ENCODE measurements at regions not wholly inside any gene's neighbourhood (a gene's known extent, or its start where the extent isn't known, plus 50 kb on each side); places are given as distances from the start of the nearest gene placed in this dataset.

DNA sequence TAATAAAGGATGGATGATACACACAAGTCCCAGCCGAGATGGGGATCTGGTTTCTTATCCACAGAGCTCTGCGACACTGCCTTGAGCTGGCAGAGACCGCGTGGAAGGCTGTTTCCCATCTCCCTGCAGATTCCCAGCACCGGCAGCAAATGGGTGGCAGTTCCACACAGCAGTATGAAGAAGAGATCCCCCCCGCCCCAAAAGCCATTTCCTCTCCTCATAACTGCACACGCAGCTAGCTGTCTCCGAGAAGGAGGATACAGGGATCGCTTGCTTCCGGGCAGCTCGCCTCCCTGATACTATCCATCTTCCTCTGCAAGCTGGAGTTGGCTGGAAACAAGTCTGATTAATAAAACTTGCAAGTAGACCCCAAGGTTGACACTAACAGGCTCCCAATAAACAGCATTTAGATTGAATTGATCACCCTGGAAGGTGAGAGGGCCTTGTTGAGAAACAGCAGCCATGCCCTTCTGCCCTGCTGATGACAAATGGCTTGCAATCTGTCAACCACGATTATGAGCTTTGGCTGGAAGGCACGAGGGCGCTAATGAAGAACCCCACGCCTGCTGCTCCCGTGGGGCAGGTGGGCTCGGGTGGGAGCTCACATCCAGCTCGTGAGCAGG is 642.3 kb downstream of the AJAP1 start:
- TF ChIP-seq POLR2AphosphoS5 (IDR thresholded peaks at IDR 0.05): no peak
- TF ChIP-seq, protein P1, sequence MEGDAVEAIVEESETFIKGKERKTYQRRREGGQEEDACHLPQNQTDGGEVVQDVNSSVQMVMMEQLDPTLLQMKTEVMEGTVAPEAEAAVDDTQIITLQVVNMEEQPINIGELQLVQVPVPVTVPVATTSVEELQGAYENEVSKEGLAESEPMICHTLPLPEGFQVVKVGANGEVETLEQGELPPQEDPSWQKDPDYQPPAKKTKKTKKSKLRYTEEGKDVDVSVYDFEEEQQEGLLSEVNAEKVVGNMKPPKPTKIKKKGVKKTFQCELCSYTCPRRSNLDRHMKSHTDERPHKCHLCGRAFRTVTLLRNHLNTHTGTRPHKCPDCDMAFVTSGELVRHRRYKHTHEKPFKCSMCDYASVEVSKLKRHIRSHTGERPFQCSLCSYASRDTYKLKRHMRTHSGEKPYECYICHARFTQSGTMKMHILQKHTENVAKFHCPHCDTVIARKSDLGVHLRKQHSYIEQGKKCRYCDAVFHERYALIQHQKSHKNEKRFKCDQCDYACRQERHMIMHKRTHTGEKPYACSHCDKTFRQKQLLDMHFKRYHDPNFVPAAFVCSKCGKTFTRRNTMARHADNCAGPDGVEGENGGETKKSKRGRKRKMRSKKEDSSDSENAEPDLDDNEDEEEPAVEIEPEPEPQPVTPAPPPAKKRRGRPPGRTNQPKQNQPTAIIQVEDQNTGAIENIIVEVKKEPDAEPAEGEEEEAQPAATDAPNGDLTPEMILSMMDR (IDR thresholded peaks at IDR 0.05): no peak
